Activated CD4-positive, alpha-beta T cell treated with anti-CD3 and anti-CD28 coated beads, Interleukin-2, amount 50 U/mL, for 4 hours (primary cell): ENCODE measurements at regions not wholly inside any gene's neighbourhood (a gene's known extent, or its start where the extent isn't known, plus 50 kb on each side); places are given as distances from the start of the nearest gene placed in this dataset.

Source experiments
- DNase-seq, 2 experiments: peaks; one replicate each; pipeline ENCODE4 v3.0.0-alpha.2; 2020

DNA sequence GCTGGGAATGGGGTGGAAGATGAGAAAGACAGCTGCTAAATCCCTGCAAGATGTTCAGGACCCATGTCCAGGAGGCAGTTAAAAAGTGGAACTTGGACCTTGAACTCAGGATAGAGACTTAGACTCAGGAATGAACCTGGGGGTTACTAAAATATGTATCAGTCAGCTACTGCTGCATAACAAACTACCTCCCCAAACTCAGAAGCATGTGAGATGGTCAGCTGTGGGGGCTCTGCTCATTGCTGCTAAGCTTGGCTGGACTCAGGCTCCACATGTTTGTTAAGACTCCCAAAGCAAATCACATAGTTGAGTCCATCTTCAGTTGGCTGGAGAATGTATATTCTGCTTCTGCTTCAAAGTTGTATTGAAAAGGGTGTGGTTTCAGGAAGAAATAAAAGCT is 61.4 kb upstream of the COPS8 start:
- DNase-seq, result no peak

DNA sequence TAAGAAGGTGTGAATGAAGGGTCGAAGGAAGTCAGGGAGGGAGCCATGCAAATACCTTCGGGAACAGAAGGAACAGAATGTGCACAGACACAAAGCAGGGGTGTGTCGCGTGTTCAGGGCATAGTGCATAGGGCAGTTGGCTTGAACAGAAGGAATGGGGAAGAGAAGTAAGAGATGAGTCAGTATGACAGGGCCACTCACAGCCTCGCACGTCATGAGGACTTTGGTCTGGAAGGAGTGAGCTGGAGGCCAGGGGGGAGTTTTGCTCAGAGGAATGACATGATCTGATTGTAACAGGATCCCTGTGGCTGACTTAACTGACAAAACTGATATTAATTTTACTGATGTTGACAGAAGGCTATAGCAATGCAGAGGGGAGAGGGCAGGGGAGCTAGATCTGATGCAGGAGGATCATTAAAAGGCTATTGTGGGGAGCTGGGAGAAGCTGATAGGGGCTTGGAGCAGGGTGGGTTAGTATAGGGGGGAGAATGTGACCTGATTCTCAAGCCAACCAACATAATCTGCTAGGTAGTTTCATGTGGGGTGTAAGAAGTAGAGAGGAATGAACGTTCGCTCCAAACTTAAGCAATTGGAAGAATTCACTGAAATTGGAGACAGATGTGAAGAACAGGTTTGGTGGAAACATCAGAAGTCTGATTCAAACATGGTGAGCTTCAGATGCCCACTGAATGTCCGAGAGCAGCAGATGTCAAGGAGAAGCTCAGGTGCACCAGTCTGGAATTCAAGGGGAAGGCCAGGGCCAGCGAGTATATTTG is 60.4 kb upstream of the COPS8 start:
- no peak for DNase-seq

DNA sequence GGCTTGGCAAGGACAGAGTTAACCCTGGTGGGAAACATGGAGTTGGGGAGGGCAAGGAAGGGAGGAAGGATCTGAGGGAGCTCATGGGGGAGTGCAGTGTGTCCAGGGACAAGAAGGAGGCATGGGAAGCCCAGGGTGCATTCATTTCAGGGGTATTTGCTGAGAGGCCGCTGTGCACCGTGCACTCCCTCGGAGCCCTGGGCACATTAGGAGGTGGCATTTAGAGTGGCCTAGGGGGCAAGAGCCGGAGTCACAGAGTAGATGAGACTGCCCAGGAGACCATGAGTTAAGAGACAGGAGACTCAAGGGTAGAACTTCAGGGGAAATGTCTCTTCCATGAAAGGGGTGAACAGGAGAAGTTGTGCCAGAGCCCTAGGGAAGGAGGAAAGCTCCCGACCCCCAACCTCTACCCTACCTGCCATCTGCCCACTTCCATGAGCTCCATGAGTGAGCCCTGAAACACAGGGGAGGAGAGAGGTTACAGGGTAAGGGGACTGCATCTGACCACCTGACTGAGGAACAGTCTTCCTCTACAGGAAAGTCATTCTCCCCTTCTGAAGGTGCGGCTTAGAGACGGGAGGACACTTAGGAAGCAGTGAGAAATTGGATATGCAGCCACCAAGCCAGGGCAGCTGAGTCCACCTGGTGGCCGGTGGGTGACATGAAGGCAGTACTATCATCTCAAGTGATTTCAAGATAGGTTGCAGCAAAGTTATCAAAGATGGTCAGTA is 58.5 kb upstream of the COPS8 start:
- DNase-seq, result peak; percentile 16 to 20

DNA sequence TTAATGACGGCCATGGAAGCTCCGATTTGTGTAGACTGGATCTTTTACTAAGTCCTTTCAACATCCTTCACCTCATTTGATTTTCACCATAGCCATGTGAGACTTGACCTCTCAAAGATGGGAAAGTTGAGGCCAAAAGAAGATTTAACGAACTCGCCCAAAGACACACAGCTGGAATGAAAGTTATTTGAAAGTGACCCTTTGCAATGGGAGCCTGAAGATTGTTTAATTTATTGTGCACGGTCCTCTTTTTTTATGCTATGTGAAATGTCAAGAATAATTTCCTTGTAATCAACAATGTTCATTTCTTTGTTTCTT is 58.0 kb upstream of the COPS8 start:
- no peak for DNase-seq

DNA sequence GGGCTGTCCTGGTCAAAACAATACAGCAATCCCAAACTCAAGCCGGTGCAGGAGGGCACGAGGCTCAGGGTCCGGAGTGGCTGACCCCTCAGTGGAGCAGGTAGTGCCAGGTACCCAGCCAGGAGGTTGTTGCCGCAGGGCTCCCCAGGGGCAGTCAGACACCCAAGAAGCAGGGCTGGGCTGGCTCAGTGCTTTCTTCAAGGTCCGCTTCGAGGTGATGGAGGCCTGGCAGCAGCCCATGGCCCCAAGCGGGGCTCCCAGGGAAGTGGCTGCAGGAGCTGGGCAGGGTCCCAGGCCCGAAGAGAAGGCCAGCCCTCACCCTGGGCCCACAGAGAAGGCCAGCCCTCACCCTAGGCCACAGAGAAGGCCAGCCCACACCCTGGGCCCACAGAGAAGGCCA is 55.3 kb upstream of the COPS8 start:
- no peak for DNase-seq

DNA sequence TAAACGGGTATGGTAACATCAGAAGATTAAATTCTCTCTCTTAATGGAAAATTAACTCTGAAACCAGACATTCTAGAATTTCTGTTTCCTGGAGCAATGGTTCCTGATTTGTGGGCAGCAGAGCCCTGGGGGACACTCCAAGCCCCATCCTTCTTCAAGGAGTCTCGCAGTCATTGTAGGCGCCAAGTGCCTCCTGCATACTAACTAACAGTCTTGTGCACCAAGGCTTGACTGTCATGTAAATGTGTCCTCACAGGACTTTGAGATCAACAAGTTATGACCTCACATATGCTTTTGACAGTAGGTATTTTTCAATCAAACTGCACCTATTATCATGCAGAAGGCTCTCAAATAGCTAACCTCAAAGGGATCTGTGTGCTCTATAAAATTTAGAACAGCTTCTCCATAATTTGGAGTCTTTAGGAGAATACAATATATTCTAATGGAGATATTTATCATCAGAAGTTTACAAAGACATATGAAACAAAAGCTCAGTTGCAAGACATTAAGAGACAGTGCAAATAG is 52.1 kb upstream of the COPS8 start:
- no peak for DNase-seq

DNA sequence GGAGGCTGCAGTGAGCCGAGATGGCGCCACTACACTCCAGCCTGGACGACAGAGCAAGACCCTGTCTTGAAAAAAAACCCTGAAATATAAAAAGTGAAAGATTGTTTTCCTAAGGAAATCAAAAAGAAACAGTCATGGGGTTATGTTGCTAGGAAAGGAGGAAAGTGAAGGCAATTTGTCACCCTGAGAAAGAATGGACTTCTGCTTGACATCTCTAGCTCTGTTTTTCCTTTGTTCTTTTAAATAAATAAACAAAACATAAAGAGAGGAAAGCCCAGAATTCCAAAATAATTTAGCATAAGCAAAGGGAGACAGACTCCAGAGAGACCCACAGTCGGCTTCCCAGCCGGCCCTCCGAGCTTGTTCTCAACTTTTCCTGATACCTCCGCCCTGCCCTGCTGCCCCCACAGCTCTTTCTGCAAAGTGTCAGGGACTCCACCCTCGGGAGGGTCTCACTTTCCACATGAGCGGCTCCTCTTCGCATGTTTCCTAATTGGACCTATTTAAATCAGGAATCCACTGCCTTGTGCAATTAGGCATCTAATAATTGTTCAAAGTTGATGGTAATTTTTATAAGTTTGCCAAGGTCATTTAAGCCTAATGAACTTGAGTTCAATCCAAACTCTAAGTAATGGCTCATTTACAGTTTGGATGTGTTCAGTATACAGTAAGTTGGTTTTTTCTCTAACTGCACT is 49.8 kb upstream of the COPS8 start:
- no peak for DNase-seq
